SU-DHL-6 (cell line): ENCODE measurements at regions not wholly inside any gene's neighbourhood (a gene's known extent, or its start where the extent isn't known, plus 50 kb on each side); places are given as distances from the start of the nearest gene placed in this dataset.

Experiments used
- EZH2phosphoT487 ChIP-seq: fragments of 200-600 bp; sonication (generic), shearing (Covaris generic); conservative IDR thresholded peaks from 2 replicates; pipeline ENCODE4 v1.6.1; 2018; ENCODE audit warnings: mild to moderate bottlenecking, antibody characterized with exemption, low read length, moderate library complexity, mixed read lengths
- TF ChIP-seq, protein P1 (sequence below): fragments of 200-600 bp; sonication (generic); IDR thresholded peaks from one replicate; pipeline ENCODE4 v1.5.1; 2017; ENCODE audit warnings: antibody characterized with exemption, mild to moderate bottlenecking, low read length, moderate library complexity; ENCODE audit not compliant: insufficient read depth, poor library complexity, severe bottlenecking

DNA sequence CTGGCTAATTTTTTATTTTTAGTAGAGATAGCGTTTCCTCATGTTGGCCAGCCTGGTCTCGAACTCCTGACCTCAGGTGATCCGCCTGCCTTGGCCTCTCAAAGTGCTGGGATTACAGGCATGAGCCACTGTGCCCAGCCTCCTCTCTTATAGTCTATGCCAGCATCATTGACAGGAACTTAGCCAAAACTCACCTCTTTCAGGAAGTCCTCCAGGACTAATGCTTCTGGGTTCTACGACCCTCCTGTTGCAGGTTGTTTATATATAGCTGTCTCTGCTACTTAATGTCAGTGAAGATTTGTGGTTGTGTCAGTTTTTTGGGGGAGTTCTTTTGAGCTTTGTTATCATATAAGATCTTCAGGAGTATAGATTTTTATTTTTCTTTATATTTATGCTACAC lies 112.1 kb upstream of the CDC42EP3 start:
- TF ChIP-seq, protein P1, sequence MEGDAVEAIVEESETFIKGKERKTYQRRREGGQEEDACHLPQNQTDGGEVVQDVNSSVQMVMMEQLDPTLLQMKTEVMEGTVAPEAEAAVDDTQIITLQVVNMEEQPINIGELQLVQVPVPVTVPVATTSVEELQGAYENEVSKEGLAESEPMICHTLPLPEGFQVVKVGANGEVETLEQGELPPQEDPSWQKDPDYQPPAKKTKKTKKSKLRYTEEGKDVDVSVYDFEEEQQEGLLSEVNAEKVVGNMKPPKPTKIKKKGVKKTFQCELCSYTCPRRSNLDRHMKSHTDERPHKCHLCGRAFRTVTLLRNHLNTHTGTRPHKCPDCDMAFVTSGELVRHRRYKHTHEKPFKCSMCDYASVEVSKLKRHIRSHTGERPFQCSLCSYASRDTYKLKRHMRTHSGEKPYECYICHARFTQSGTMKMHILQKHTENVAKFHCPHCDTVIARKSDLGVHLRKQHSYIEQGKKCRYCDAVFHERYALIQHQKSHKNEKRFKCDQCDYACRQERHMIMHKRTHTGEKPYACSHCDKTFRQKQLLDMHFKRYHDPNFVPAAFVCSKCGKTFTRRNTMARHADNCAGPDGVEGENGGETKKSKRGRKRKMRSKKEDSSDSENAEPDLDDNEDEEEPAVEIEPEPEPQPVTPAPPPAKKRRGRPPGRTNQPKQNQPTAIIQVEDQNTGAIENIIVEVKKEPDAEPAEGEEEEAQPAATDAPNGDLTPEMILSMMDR: no peak
- TF ChIP-seq EZH2phosphoT487: no peak
